Mesothelial cell of epicardium (in vitro differentiated cells): ENCODE measurements at regions not wholly inside any gene's neighbourhood (a gene's known extent, or its start where the extent isn't known, plus 50 kb on each side); places are given as distances from the start of the nearest gene placed in this dataset.
"Not testable (repeated sequence)": the region's sequence is repeated elsewhere in the genome, so short reads cannot be mapped to it uniquely, and the experiment has no call there.

Source experiments
- DNase-seq, 2 experiments: peaks; one replicate each; pipeline ENCODE4 v3.0.0; 2021; ENCODE audit warnings: low spot score in 2 of 2; ENCODE audit not compliant: unreplicated experiment in 2 of 2
- H3K27ac Mint-ChIP-seq: 2 replicates; pipeline ENCODE4 v1.8.0; 2021; ENCODE audit warnings: mixed read lengths
- H3K27me3 Mint-ChIP-seq: 2 replicates; pipeline ENCODE4 v1.8.0; 2021; ENCODE audit warnings: low read depth, mixed read lengths
- H3K36me3 Mint-ChIP-seq: 2 replicates; pipeline ENCODE4 v1.8.0; 2021; ENCODE audit warnings: mixed read lengths
- H3K4me1 Mint-ChIP-seq: 2 replicates; pipeline ENCODE4 v1.8.0; 2021; ENCODE audit warnings: mixed read lengths
- H3K4me3 Mint-ChIP-seq: 2 replicates; pipeline ENCODE4 v1.8.0; 2021; ENCODE audit warnings: mild to moderate bottlenecking, moderate library complexity, mixed read lengths
- H3K9me3 Mint-ChIP-seq: 2 replicates; pipeline ENCODE4 v1.8.0; 2021; ENCODE audit warnings: mixed read lengths
- CTCF ChIP-seq: fragments of 200-600 bp; sonication (generic); IDR thresholded peaks from one replicate; pipeline ENCODE4 v1.5.0; 2021; ENCODE audit warnings: antibody characterized with exemption; ENCODE audit not compliant: unreplicated experiment

- no peak for DNase-seq
- H3K4me3 Mint-ChIP-seq: no peak overlapping the region
- TF ChIP-seq CTCF: no peak
- no peaks in the 10 kb centered on the region for H3K27me3 Mint-ChIP-seq
- no peaks in the 10 kb centered on the region for H3K36me3 Mint-ChIP-seq
- peaks cover 12% of the 10 kb centered on the region for H3K9me3 Mint-ChIP-seq
- H3K27ac Mint-ChIP-seq: no peak overlapping the region
- no peaks in the 10 kb centered on the region for H3K4me1 Mint-ChIP-seq
These were observed 418.5 kb upstream of the CNTNAP5 start for GRCh38 chr2:123606631-123607030.

- no peak overlapping the region for H3K4me3 Mint-ChIP-seq
These were observed 416.0 kb upstream of the CNTNAP5 start for GRCh38 chr2:123609077-123609476.

GRCh38 chr2:123614596-123614995, 410.5 kb upstream of the CNTNAP5 start:
- Mint-ChIP-seq H3K27me3 (no peaks in the 10 kb centered on the region), H3K4me3 (no peak overlapping the region), H3K9me3 (peaks cover 61% of the 10 kb centered on the region), H3K27ac (no peak overlapping the region), H3K36me3 (no peaks in the 10 kb centered on the region), H3K4me1 (no peaks in the 10 kb centered on the region)
- no peak for TF ChIP-seq CTCF
- DNase-seq: no peak

More at GRCh38 chr2:123609077-123609476, 416.0 kb upstream of the CNTNAP5 start:
- Mint-ChIP-seq H3K27ac (no peak overlapping the region), H3K9me3 (peaks cover 22% of the 10 kb centered on the region), H3K36me3 (no peaks in the 10 kb centered on the region), H3K4me1 (no peaks in the 10 kb centered on the region), H3K27me3 (no peaks in the 10 kb centered on the region)
- no peak for DNase-seq
- TF ChIP-seq CTCF: no peak

GRCh38 chr2:123618642-123619041, 406.4 kb upstream of the CNTNAP5 start:
- H3K4me3 Mint-ChIP-seq, H3K27ac Mint-ChIP-seq, H3K27me3 Mint-ChIP-seq, H3K4me1 Mint-ChIP-seq, DNase-seq, H3K36me3 Mint-ChIP-seq: not testable (repeated sequence)
- H3K9me3 Mint-ChIP-seq: peaks cover 67% of the 10 kb centered on the region

GRCh38 chr2:123624816-123625215, 400.3 kb upstream of the CNTNAP5 start:
- TF ChIP-seq CTCF: no peak

GRCh38 chr2:123636232-123636631, 388.9 kb upstream of the CNTNAP5 start:
- Mint-ChIP-seq H3K4me1 (no peaks in the 10 kb centered on the region), H3K27me3 (no peaks in the 10 kb centered on the region), H3K4me3 (no peak overlapping the region), H3K27ac (no peak overlapping the region), H3K9me3 (peaks cover 3% of the 10 kb centered on the region), H3K36me3 (no peaks in the 10 kb centered on the region)
- no peak for TF ChIP-seq CTCF
- DNase-seq: no peak

More at GRCh38 chr2:123624816-123625215, 400.3 kb upstream of the CNTNAP5 start:
- Mint-ChIP-seq H3K27ac (no peak overlapping the region), H3K36me3 (no peaks in the 10 kb centered on the region), H3K4me3 (no peak overlapping the region), H3K27me3 (no peaks in the 10 kb centered on the region), H3K9me3 (peaks cover 26% of the 10 kb centered on the region), H3K4me1 (no peaks in the 10 kb centered on the region)
- no peak for DNase-seq
